CD4-positive, alpha-beta T cell treated with Interleukin-4 for 4 hours (primary cell): ENCODE measurements at regions not wholly inside any gene's neighbourhood (a gene's known extent, or its start where the extent isn't known, plus 50 kb on each side); places are given as distances from the start of the nearest gene placed in this dataset.

Source experiments
- DNase-seq: peaks from one replicate; pipeline ENCODE4 v3.0.0-alpha.2; 2020

- DNase-seq = no peak
Measured at GRCh38 chr7:88700725-88701124, 58.8 kb upstream of the ZNF804B start.

- DNase-seq = no peak
Measured at GRCh38 chr7:88694207-88694606, 65.3 kb upstream of the ZNF804B start.

GRCh38 chr7:88693131-88693530 is 66.4 kb upstream of the ZNF804B start:
- no peak for DNase-seq

GRCh38 chr7:88692493-88692892 is 67.0 kb upstream of the ZNF804B start:
- no peak for DNase-seq

- no peak for DNase-seq
Measured at GRCh38 chr7:88689821-88690220, 69.7 kb upstream of the ZNF804B start.

GRCh38 chr7:88688222-88688621 is 71.3 kb upstream of the ZNF804B start:
- DNase-seq = no peak

GRCh38 chr7:88686468-88687229 is 72.9 kb upstream of the ZNF804B start:
- DNase-seq = no peak

- no peak for DNase-seq
Measured at GRCh38 chr7:88681682-88682081, 77.8 kb upstream of the ZNF804B start.

GRCh38 chr7:88670536-88670935 is 89.0 kb upstream of the ZNF804B start:
- no peak for DNase-seq

GRCh38 chr7:88669913-88670312 is 89.6 kb upstream of the ZNF804B start:
- DNase-seq = no peak

- DNase-seq = no peak
Measured at GRCh38 chr7:88668591-88668990, 90.9 kb upstream of the ZNF804B start.

- no peak for DNase-seq
Measured at GRCh38 chr7:88666626-88667025, 92.9 kb upstream of the ZNF804B start.

GRCh38 chr7:88665892-88666514 is 93.5 kb upstream of the ZNF804B start:
- DNase-seq = no peak

- no peak for DNase-seq
Measured at GRCh38 chr7:88664630-88665233, 94.8 kb upstream of the ZNF804B start.

- no peak for DNase-seq
Measured at GRCh38 chr7:88661921-88662320, 97.6 kb upstream of the ZNF804B start.

GRCh38 chr7:88647825-88648224 is 111.7 kb upstream of the ZNF804B start:
- DNase-seq = no peak

- DNase-seq = no peak
Measured at GRCh38 chr7:88638583-88638982, 120.9 kb upstream of the ZNF804B start.

- DNase-seq = no peak
Measured at GRCh38 chr7:88637795-88638194, 121.7 kb upstream of the ZNF804B start.

- DNase-seq = no peak
Measured at GRCh38 chr7:88635149-88635548, 124.4 kb upstream of the ZNF804B start.

- DNase-seq = no peak
Measured at GRCh38 chr7:88629559-88629958, 129.9 kb upstream of the ZNF804B start.

GRCh38 chr7:88628363-88629085 is 131.0 kb upstream of the ZNF804B start:
- no peak for DNase-seq

GRCh38 chr7:88617185-88617584 is 142.3 kb upstream of the ZNF804B start:
- DNase-seq = no peak

- no peak for DNase-seq
Measured at GRCh38 chr7:88615336-88615735, 144.2 kb upstream of the ZNF804B start.

- no peak for DNase-seq
Measured at GRCh38 chr7:88614736-88615135, 144.8 kb upstream of the ZNF804B start.
